Uterus (tissue), 3 donors: ENCODE measurements at regions not wholly inside any gene's neighbourhood (a gene's known extent, or its start where the extent isn't known, plus 50 kb on each side); places are given as distances from the start of the nearest gene placed in this dataset.

Experiments used
- DNase-seq, 2 donors: peaks; one replicate each; pipeline ENCODE4 v3.0.0-alpha.2; 2019 to 2020
- H3K27ac ChIP-seq, 2 donors: fragments of 200-600 bp; sonication (generic); 1 replicate in 1 of 2; 2 replicates in 1 of 2; pipeline ENCODE4 v1.5.1; 2016 to 2018
- H3K27me3 ChIP-seq, 2 donors: fragments of 200-600 bp; sonication (generic); one replicate each; pipeline ENCODE4 v1.5.1; 2018 to 2019; ENCODE audit warnings: control low read depth in 1 of 2
- H3K36me3 ChIP-seq, 2 donors: fragments of 200-600 bp; sonication (generic); one replicate each; pipeline ENCODE4 v1.5.1; 2019; ENCODE audit warnings: control low read depth in 1 of 2
- H3K4me1 ChIP-seq, 2 donors: fragments of 200-600 bp; sonication (generic); one replicate each; pipeline ENCODE4 v1.5.1; 2018 to 2019; ENCODE audit warnings: control low read depth in 1 of 2
- H3K4me3 ChIP-seq, 2 donors: fragments of 200-600 bp; sonication (generic); 1 replicate in 1 of 2; 2 replicates in 1 of 2; pipeline ENCODE4 v1.5.1; 2018 to 2019; ENCODE audit warnings: mild to moderate bottlenecking in 1 of 2
- H3K9me3 ChIP-seq, 2 donors: fragments of 200-600 bp; sonication (generic); one replicate each; pipeline ENCODE4 v1.5.1; 2019; ENCODE audit warnings: control low read depth in 1 of 2
- CTCF ChIP-seq, 4 experiments: fragments of 200-600 bp in 2 of 4; fragments of 450-650 bp in 2 of 4; sonication (generic) in 2 of 4; IDR thresholded peaks; one replicate each; pipeline ENCODE4 v1.5.1; 2016 to 2019; ENCODE audit warnings: antibody characterized with exemption in 4 of 4, mild to moderate bottlenecking in 2 of 4, moderate library complexity in 1 of 4
- POLR2A ChIP-seq, 2 donors: fragments of 450-650 bp; IDR thresholded peaks; one replicate each; pipeline ENCODE4 v1.6.1; 2016; ENCODE audit warnings: antibody characterized with exemption in 2 of 2, mild to moderate bottlenecking in 1 of 2, moderate library complexity in 1 of 2
- intact Hi-C: fragments of 100-400 bp; cut with DNase I; formaldehyde crosslinking; loops from one replicate; pipeline ENCODE4 v1.15.1; 2023; ENCODE audit warnings: low total_unique reads
- donor health status: DM: yes; HTN: yes; CAD: no.

- Histone ChIP-seq H3K27ac (no peak overlapping the region), H3K36me3 (no peaks in the 10 kb centered on the region), H3K27me3 (no peaks in the 10 kb centered on the region), H3K4me1 (no peaks in the 10 kb centered on the region), H3K9me3 (no peaks in the 10 kb centered on the region), H3K4me3 (no peak overlapping the region)
- intact Hi-C loops, result no loop called here
- DNase-seq, result no peak
- TF ChIP-seq POLR2A (IDR thresholded peaks at IDR 0.05) (no peak), CTCF (IDR thresholded peaks at IDR 0.05) (no peak)
Observed at GRCh38 chr1:63069214-63069613, 253.2 kb upstream of the FOXD3 start.

GRCh38 chr1:63073309-63074306 lies 248.8 kb upstream of the FOXD3 start:
- no peak for DNase-seq
- no peaks in the 10 kb centered on the region for H3K27me3 ChIP-seq
- intact Hi-C loops, result no loop called here
- H3K4me1 ChIP-seq, result no peaks in the 10 kb centered on the region
- H3K4me3 ChIP-seq, result no peak overlapping the region
- TF ChIP-seq POLR2A (IDR thresholded peaks at IDR 0.05), result no peak
- TF ChIP-seq CTCF (IDR thresholded peaks at IDR 0.05), result no peak
- H3K9me3 ChIP-seq, result no peaks in the 10 kb centered on the region
- no peaks in the 10 kb centered on the region for H3K36me3 ChIP-seq
- H3K27ac ChIP-seq, result no peak overlapping the region

- Histone ChIP-seq H3K27ac (no peak overlapping the region), H3K4me3 (no peak overlapping the region), H3K9me3 (no peaks in the 10 kb centered on the region), H3K36me3 (no peaks in the 10 kb centered on the region), H3K4me1 (no peaks in the 10 kb centered on the region), H3K27me3 (no peaks in the 10 kb centered on the region)
- TF ChIP-seq POLR2A (IDR thresholded peaks at IDR 0.05) (no peak), CTCF (IDR thresholded peaks at IDR 0.05) (no peak)
- no peak for DNase-seq
- intact Hi-C loops, result no loop called here
Observed at GRCh38 chr1:63074321-63074720, 248.0 kb upstream of the FOXD3 start.

- TF ChIP-seq CTCF (IDR thresholded peaks at IDR 0.05) (no peak), POLR2A (IDR thresholded peaks at IDR 0.05) (no peak)
- Histone ChIP-seq H3K27me3 (no peaks in the 10 kb centered on the region), H3K9me3 (no peaks in the 10 kb centered on the region), H3K4me3 (no peak overlapping the region), H3K4me1 (no peaks in the 10 kb centered on the region), H3K27ac (no peak overlapping the region), H3K36me3 (no peaks in the 10 kb centered on the region)
- intact Hi-C loops, result no loop called here
- DNase-seq, result no peak
Observed at GRCh38 chr1:63082766-63083165, 239.6 kb upstream of the FOXD3 start.

GRCh38 chr1:63087966-63088365 lies 234.4 kb upstream of the FOXD3 start:
- no peak for DNase-seq
- H3K9me3 ChIP-seq, result no peaks in the 10 kb centered on the region
- no peaks in the 10 kb centered on the region for H3K4me1 ChIP-seq
- H3K27me3 ChIP-seq, result peaks cover 0 to 6% of the 10 kb centered on the region in 2 donors
- TF ChIP-seq CTCF (IDR thresholded peaks at IDR 0.05) (no peak), POLR2A (IDR thresholded peaks at IDR 0.05) (no peak)
- intact Hi-C loops, result no loop called here
- H3K4me3 ChIP-seq, result no peak overlapping the region
- H3K27ac ChIP-seq, result no peak overlapping the region
- H3K36me3 ChIP-seq, result no peaks in the 10 kb centered on the region
